ENCODE measurements at regions not wholly inside any gene's neighbourhood (a gene's known extent, or its start where the extent isn't known, plus 50 kb on each side); places are given as distances from the start of the nearest gene placed in this dataset.

DNA sequence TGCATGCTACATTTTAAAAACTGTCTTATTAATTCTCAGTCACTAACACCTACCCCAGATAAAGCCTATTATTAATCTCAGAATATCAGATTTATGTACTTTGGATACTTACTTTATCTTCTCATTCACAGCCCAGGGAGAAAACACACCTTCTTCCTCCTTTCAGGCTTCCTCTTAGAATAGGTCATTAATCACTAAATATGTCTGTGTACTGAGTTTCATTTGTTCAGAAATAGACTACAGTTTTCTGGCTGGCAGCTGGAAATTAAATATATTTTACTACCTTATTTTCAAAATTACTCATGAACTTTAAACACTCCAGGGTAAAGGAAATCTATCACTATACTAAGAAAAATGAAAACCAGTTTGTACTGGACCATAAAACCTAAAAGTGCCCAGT, 147.7 kb upstream of the DST start:
- BruUV-seq (replicated peaks), result TSS peak; percentile 6
- RAD21 ChIA-PET (ENCODE audit: unreplicated experiment), result interaction anchor here (0.8 to 3.3 kb wide), 10 partner anchors 13 to 61 kb away, joined by 3 to 15 read pairs (median 4); no protein-coding TSS in a partner anchor
- Histone ChIP-seq H3K4me1 (ENCODE audit: control insufficient read depth, insufficient read depth, low read length) (peaks cover 41% of the 10 kb centered on the region), H3K27ac (ENCODE audit: control insufficient read depth, insufficient read depth) (peak overlapping the region; percentile 82), H3K36me3 (ENCODE audit: control insufficient read depth in 2 of 2, insufficient read depth in 2 of 2, low read length in 1 of 2) (peaks cover 0 to 1% of the 10 kb centered on the region in 2 experiments; a peak in 3 of 4 replicates), H3K27me3 (replicated peaks in 1 of 2; ENCODE audit: control insufficient read depth in 2 of 2, insufficient read depth in 2 of 2, low read length in 1 of 2) (no peaks in the 10 kb centered on the region), H3K9ac (ENCODE audit: control insufficient read depth, insufficient read depth, low read length) (no peak overlapping the region), H3K79me2 (ENCODE audit: control insufficient read depth, insufficient read depth, low read length) (peaks cover 68% of the 10 kb centered on the region), H3K4me2 (ENCODE audit: control insufficient read depth, insufficient read depth) (peak overlapping the region; percentile 75), H3K9me3 (replicated peaks; ENCODE audit: control insufficient read depth, insufficient read depth, low read length) (peaks cover 3% of the 10 kb centered on the region; the same call in 2 of the 3 replicates), H2AFZ (ENCODE audit: control insufficient read depth, low read depth, low read length) (no peak overlapping the region), H3K4me3 (no peak overlapping the region), H4K20me1 (ENCODE audit: control insufficient read depth, insufficient read depth) (no peaks in the 10 kb centered on the region)
- no peak for DNase-seq (ENCODE audit: low read depth, low spot score)
- POLR2A ChIA-PET, result interaction anchor here (0.9 to 1.1 kb wide), 3 partner anchors 21 to 61 kb away, joined by 3 read pairs; no protein-coding TSS in a partner anchor
- SMC1A ChIA-PET (ENCODE audit: uncharacterized antibody, unreplicated experiment), result interaction anchor here (0.6 to 3.8 kb wide), 20 partner anchors 13 to 196 kb away, joined by 3 to 26 read pairs (median 4); no protein-coding TSS in a partner anchor
- TF ChIP-seq JUNB (IDR thresholded peaks at IDR 0.05), result peak; percentile 67
- TF ChIP-seq SKIL (IDR thresholded peaks at IDR 0.05; ENCODE audit: low read depth, poor library complexity, severe bottlenecking), result peak; percentile 26
- TF ChIP-seq ZNF24 (IDR thresholded peaks at IDR 0.05), result peak; percentile 83
- TF ChIP-seq RUNX3 (IDR thresholded peaks at IDR 0.05; ENCODE audit: low read length), result 0 out of 2 replicates have a peak, but pooled peaks have one; percentile 4
- peak; percentile 71 for TF ChIP-seq PBX3 (IDR thresholded peaks at IDR 0.05; ENCODE audit: insufficient replicate concordance, low read depth, low read length)
- 0 out of 2 replicates have a peak, but pooled peaks have one; percentile 13 for TF ChIP-seq BCL11A (IDR thresholded peaks at IDR 0.05; ENCODE audit: low read depth, low read length)
- peak; percentile 85 for TF ChIP-seq MEF2A (IDR thresholded peaks at IDR 0.05; ENCODE audit: insufficient read depth, low read depth, low read length)
- TF ChIP-seq IKZF2 (IDR thresholded peaks at IDR 0.05), result peak in 1 of 2 experiments; percentile 61; a peak in 1 of 4 replicates
- peak; percentile 21; the same call in 1 of the 2 replicates for TF ChIP-seq SPI1 (IDR thresholded peaks at IDR 0.05; ENCODE audit: borderline replicate concordance, insufficient read depth, low read depth, low read length)
- TF ChIP-seq ELK1 (IDR thresholded peaks at IDR 0.05; ENCODE audit: low read depth, low read length), result no peak
- no peak for TF ChIP-seq RAD21 (IDR thresholded peaks at IDR 0.05; ENCODE audit: insufficient read depth, low read depth, low read length)
- peak; percentile 85 for TF ChIP-seq PKNOX1 (IDR thresholded peaks at IDR 0.05)
- TF ChIP-seq NBN (IDR thresholded peaks at IDR 0.05), result no peak
- TF ChIP-seq IKZF1 (conservative IDR thresholded peaks at IDR 0.05), result 0 out of 2 replicates have a peak, but pooled peaks have one; percentile 37
- TF ChIP-seq EGR1 (IDR thresholded peaks at IDR 0.05; ENCODE audit: borderline replicate concordance in 1 of 2, low read depth in 2 of 2, low read length in 2 of 2), result no peak
- TF ChIP-seq MEF2B (IDR thresholded peaks at IDR 0.05; ENCODE audit: partially characterized antibody, poor library complexity, severe bottlenecking), result peak; percentile 65
- TF ChIP-seq NFIC (IDR thresholded peaks at IDR 0.05; ENCODE audit: low read depth, low read length), result peak; percentile 81
- TF ChIP-seq EP300 (IDR thresholded peaks at IDR 0.05; ENCODE audit: borderline replicate concordance in 1 of 2, control insufficient read depth in 1 of 2, low read depth in 2 of 2, low read length in 2 of 2), result peak in 1 of 2 experiments; percentile 65; a peak in 1 of 4 replicates
- no peak for FAIRE-seq
- peak; percentile 72 for ATAC-seq
- in situ Hi-C loops (cut with MboI) (no loop called here), intact Hi-C loops (cut with micrococcal nuclease; ENCODE audit: unreplicated experiment) (no loop called here)
- CTCF ChIA-PET, result interaction anchor here (0.6 to 2.9 kb wide), 11 partner anchors 12 to 80 kb away, joined by 3 to 14 read pairs (median 4); no protein-coding TSS in a partner anchor
